ENCODE measurements at regions not wholly inside any gene's neighbourhood (a gene's known extent, or its start where the extent isn't known, plus 50 kb on each side); places are given as distances from the start of the nearest gene placed in this dataset.

DNA sequence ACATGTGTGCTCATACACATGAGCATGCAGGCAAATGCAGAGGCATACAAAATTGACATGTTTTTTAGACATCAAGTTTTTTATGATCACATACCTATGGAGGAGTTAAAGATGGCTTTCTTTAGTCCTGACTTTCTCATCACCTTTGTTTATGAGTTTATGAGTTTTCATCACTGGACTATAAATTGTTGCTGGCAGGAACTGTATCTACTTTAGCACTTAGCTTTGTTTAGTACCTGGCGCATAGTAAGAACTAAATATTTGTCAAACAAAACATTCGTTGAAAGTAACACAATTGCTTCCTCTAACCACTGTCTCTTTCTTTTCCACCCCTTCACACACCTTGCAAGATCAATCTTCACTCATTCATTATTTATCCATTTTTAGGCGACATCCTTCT is 182.6 kb downstream of the SUCNR1 start:
- TF ChIP-seq, protein P1, sequence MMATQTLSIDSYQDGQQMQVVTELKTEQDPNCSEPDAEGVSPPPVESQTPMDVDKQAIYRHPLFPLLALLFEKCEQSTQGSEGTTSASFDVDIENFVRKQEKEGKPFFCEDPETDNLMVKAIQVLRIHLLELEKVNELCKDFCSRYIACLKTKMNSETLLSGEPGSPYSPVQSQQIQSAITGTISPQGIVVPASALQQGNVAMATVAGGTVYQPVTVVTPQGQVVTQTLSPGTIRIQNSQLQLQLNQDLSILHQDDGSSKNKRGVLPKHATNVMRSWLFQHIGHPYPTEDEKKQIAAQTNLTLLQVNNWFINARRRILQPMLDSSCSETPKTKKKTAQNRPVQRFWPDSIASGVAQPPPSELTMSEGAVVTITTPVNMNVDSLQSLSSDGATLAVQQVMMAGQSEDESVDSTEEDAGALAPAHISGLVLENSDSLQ (IDR thresholded peaks at IDR 0.05), result no peak
- TF ChIP-seq FOXA1 (IDR thresholded peaks at IDR 0.05), result no peak

All from HEK293T (cell line).